Activated CD4-positive, CD25-positive, alpha-beta regulatory T cell treated with anti-CD3 and anti-CD28 coated beads, Interleukin-2, amount 50 U/mL, for 72 hours (primary cell): ENCODE measurements at regions not wholly inside any gene's neighbourhood (a gene's known extent, or its start where the extent isn't known, plus 50 kb on each side); places are given as distances from the start of the nearest gene placed in this dataset.
A peak's percentile ranks its signal among the peaks of the same experiment; 100 is the strongest.

Experiments
- DNase-seq: peaks from one replicate; pipeline ENCODE4 v3.0.0; 2021

GRCh38 chr22:20637750-20638506, 130.5 kb downstream of the MED15 start:
- DNase-seq, result no peak

- DNase-seq, result no peak
Observed at GRCh38 chr22:20638507-20638870, 131.1 kb downstream of the MED15 start.

GRCh38 chr22:20639343-20639742, 131.9 kb downstream of the MED15 start:
- no peak for DNase-seq

- no peak for DNase-seq
Observed at GRCh38 chr22:20639750-20640149, 132.3 kb downstream of the MED15 start.

GRCh38 chr22:20641198-20641892, 132.6 kb upstream of the SERPIND1 start:
- no peak for DNase-seq

- DNase-seq, result no peak
Observed at GRCh38 chr22:20641919-20642579, 131.9 kb upstream of the SERPIND1 start.

GRCh38 chr22:20642668-20643179, 131.2 kb upstream of the SERPIND1 start:
- no peak for DNase-seq

GRCh38 chr22:20644071-20644642, 129.8 kb upstream of the SERPIND1 start:
- DNase-seq, result no peak

- no peak for DNase-seq
Observed at GRCh38 chr22:20645954-20646353, 128.0 kb upstream of the SERPIND1 start.

- DNase-seq, result no peak
Observed at GRCh38 chr22:20646415-20646814, 127.5 kb upstream of the SERPIND1 start.

GRCh38 chr22:20646906-20647305, 127.0 kb upstream of the SERPIND1 start:
- DNase-seq, result no peak

- peak; percentile 17 for DNase-seq
Observed at GRCh38 chr22:20647586-20648305, 126.2 kb upstream of the SERPIND1 start.

- no peak for DNase-seq
Observed at GRCh38 chr22:20648306-20648903, 125.5 kb upstream of the SERPIND1 start.

GRCh38 chr22:20650294-20651207, 123.4 kb upstream of the SERPIND1 start:
- DNase-seq, result peak; percentile 27

- DNase-seq, result peak; percentile 2
Observed at GRCh38 chr22:20651286-20651685, 122.6 kb upstream of the SERPIND1 start.

GRCh38 chr22:20652130-20652529, 121.8 kb upstream of the SERPIND1 start:
- no peak for DNase-seq

GRCh38 chr22:20652582-20652981, 121.3 kb upstream of the SERPIND1 start:
- no peak for DNase-seq

- no peak for DNase-seq
Observed at GRCh38 chr22:20653012-20653794, 120.7 kb upstream of the SERPIND1 start.

GRCh38 chr22:20653795-20654342, 120.0 kb upstream of the SERPIND1 start:
- DNase-seq, result no peak
